ENCODE measurements at regions not wholly inside any gene's neighbourhood (a gene's known extent, or its start where the extent isn't known, plus 50 kb on each side); places are given as distances from the start of the nearest gene placed in this dataset.

- TF ChIP-seq CTCF (IDR thresholded peaks at IDR 0.05 in 8 of 11, conservative IDR thresholded peaks at IDR 0.05 in 3 of 11): no peak
- no peak for TF ChIP-seq POLR2A (IDR thresholded peaks at IDR 0.05)
- no peak for TF ChIP-seq POLR2AphosphoS5 (IDR thresholded peaks at IDR 0.05)
These were observed 191.4 kb downstream of the SPRY1 start for GRCh38 chr4:123587983-123588494.
